HepG2 (cell line): ENCODE measurements at regions not wholly inside any gene's neighbourhood (a gene's known extent, or its start where the extent isn't known, plus 50 kb on each side); places are given as distances from the start of the nearest gene placed in this dataset.

Experiments used
- EHMT2 ChIP-seq: fragments of 200-600 bp; sonication (generic); IDR thresholded peaks from 2 replicates; pipeline ENCODE4 v1.7.0; 2017; ENCODE audit warnings: antibody characterized with exemption, low read depth, low read length, borderline replicate concordance
- GABPB1 ChIP-seq: IDR thresholded peaks from 2 replicates; pipeline ENCODE4 v1.6.1; 2016; ENCODE audit warnings: mild to moderate bottlenecking, missing genetic modification reagents, moderate library complexity, missing compliant biosample characterization
- PRMT3 ChIP-seq: sonication (generic); formaldehyde crosslinking; IDR thresholded peaks from 2 replicates; pipeline ENCODE4 v1.8.1; 2022; ENCODE audit warnings: low read depth, mild to moderate bottlenecking, moderate library complexity, missing genetic modification reagents, borderline replicate concordance
- RBAK ChIP-seq: sonication (generic); formaldehyde crosslinking; IDR thresholded peaks from 2 replicates; pipeline ENCODE4 v1.5.1; 2020; ENCODE audit warnings: mild to moderate bottlenecking, missing genetic modification reagents
- TCF7L2 ChIP-seq: IDR thresholded peaks from 2 replicates; pipeline ENCODE4 v1.6.1; 2011; ENCODE audit warnings: mild to moderate bottlenecking, low read depth, low read length, moderate library complexity
- ZFP36L1 ChIP-seq: sonication (generic); formaldehyde crosslinking; IDR thresholded peaks from 2 replicates; pipeline ENCODE4 v1.8.0; 2022; ENCODE audit warnings: mild to moderate bottlenecking, missing genetic modification reagents, moderate library complexity
- ZNF138 ChIP-seq: sonication (generic); formaldehyde crosslinking; IDR thresholded peaks from 2 replicates; pipeline ENCODE4 v1.5.0; 2020; ENCODE audit warnings: mild to moderate bottlenecking, low read depth, missing genetic modification reagents
- ZNF274 ChIP-seq: sonication (generic); formaldehyde crosslinking; IDR thresholded peaks from 2 replicates; pipeline ENCODE4 v1.5.1; 2020; ENCODE audit warnings: mild to moderate bottlenecking, missing genetic modification reagents
- ZNF746 ChIP-seq: sonication (generic); formaldehyde crosslinking; IDR thresholded peaks from 2 replicates; pipeline ENCODE4 v1.8.0; 2022; ENCODE audit warnings: mild to moderate bottlenecking, missing genetic modification reagents
- TF ChIP-seq, protein P1 (sequence below): sonication (generic); formaldehyde crosslinking; IDR thresholded peaks from 2 replicates; pipeline ENCODE4 v1.5.1; 2020; ENCODE audit warnings: mild to moderate bottlenecking, missing genetic modification reagents, borderline replicate concordance
- TF ChIP-seq, protein P2 (sequence below): sonication (generic); formaldehyde crosslinking; IDR thresholded peaks from 2 replicates; pipeline ENCODE4 v1.5.1; 2020; ENCODE audit warnings: missing genetic modification reagents, mild to moderate bottlenecking, borderline replicate concordance
- TF ChIP-seq, protein P3 (sequence below): sonication (generic); formaldehyde crosslinking; IDR thresholded peaks from 2 replicates; pipeline ENCODE4 v1.5.1; 2020; ENCODE audit warnings: missing genetic modification reagents, mild to moderate bottlenecking, borderline replicate concordance
- TF ChIP-seq, protein P4 (sequence below): sonication (generic); formaldehyde crosslinking; IDR thresholded peaks from 2 replicates; pipeline ENCODE4 v1.8.1; 2023; ENCODE audit warnings: mild to moderate bottlenecking, missing genetic modification reagents
- TF ChIP-seq, protein P5 (sequence below): sonication (generic); formaldehyde crosslinking; IDR thresholded peaks from 2 replicates; pipeline ENCODE4 v1.9.0; 2021; ENCODE audit warnings: missing genetic modification reagents, borderline replicate concordance

DNA sequence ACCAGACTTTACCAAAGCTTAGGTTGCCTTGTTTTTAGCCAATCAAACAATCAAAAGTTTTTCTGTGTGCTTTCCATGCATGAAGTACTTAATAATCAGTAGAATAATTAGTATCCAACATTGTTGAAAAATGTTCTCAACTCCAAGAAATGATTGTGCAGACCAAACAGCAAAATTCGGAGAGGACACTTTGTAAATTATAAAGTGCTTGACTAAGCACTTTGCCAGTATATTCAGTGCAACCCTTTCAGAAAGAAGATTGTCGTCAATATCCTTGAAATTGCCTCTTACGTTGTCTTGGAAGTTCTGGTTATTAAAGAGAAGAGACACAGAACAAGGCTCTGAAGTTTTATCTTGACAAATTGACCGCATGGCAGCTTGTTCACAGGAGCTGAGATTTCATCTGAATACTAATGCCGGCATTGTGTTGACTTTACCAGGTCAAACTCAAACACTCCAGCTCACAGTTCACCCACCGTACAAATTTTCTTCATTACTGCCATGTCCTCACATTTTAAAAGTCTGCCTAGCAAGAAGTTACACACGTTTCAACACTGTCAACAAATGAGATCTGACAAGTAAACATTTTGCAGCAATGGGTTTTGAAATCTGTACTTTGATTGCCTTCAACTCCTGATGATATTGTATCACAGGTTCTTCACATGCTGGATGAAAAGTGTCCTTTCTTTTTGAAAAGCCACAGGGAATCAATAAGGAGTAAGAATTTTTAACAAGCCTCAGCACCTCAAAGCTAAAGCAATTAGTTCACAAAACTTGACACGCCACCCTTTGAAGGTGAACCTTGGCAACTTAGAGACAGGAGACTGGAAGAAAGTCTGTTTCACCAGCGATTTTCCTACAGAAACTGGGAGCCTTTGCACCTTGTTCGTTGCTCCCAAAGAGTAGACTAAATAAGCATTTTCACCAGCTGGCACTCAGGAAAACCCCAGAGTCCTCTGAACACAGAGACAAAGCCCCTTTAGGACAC is 150.9 kb downstream of the RFC3 start (continued):
- TF ChIP-seq, protein P1, sequence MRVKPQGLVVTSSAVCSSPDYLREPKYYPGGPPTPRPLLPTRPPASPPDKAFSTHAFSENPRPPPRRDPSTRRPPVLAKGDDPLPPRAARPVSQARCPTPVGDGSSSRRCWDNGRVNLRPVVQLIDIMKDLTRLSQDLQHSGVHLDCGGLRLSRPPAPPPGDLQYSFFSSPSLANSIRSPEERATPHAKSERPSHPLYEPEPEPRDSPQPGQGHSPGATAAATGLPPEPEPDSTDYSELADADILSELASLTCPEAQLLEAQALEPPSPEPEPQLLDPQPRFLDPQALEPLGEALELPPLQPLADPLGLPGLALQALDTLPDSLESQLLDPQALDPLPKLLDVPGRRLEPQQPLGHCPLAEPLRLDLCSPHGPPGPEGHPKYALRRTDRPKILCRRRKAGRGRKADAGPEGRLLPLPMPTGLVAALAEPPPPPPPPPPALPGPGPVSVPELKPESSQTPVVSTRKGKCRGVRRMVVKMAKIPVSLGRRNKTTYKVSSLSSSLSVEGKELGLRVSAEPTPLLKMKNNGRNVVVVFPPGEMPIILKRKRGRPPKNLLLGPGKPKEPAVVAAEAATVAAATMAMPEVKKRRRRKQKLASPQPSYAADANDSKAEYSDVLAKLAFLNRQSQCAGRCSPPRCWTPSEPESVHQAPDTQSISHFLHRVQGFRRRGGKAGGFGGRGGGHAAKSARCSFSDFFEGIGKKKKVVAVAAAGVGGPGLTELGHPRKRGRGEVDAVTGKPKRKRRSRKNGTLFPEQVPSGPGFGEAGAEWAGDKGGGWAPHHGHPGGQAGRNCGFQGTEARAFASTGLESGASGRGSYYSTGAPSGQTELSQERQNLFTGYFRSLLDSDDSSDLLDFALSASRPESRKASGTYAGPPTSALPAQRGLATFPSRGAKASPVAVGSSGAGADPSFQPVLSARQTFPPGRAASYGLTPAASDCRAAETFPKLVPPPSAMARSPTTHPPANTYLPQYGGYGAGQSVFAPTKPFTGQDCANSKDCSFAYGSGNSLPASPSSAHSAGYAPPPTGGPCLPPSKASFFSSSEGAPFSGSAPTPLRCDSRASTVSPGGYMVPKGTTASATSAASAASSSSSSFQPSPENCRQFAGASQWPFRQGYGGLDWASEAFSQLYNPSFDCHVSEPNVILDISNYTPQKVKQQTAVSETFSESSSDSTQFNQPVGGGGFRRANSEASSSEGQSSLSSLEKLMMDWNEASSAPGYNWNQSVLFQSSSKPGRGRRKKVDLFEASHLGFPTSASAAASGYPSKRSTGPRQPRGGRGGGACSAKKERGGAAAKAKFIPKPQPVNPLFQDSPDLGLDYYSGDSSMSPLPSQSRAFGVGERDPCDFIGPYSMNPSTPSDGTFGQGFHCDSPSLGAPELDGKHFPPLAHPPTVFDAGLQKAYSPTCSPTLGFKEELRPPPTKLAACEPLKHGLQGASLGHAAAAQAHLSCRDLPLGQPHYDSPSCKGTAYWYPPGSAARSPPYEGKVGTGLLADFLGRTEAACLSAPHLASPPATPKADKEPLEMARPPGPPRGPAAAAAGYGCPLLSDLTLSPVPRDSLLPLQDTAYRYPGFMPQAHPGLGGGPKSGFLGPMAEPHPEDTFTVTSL (CRISPR knock-in tag): peak; percentile 99
- no peak for TF ChIP-seq ZNF138
- TF ChIP-seq, protein P2, sequence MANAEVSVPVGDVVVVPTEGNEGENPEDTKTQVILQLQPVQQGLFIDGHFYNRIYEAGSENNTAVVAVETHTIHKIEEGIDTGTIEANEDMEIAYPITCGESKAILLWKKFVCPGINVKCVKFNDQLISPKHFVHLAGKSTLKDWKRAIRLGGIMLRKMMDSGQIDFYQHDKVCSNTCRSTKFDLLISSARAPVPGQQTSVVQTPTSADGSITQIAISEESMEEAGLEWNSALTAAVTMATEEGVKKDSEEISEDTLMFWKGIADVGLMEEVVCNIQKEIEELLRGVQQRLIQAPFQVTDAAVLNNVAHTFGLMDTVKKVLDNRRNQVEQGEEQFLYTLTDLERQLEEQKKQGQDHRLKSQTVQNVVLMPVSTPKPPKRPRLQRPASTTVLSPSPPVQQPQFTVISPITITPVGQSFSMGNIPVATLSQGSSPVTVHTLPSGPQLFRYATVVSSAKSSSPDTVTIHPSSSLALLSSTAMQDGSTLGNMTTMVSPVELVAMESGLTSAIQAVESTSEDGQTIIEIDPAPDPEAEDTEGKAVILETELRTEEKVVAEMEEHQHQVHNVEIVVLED (CRISPR knock-in tag): peak; percentile 63; the same call in 1 of the 2 replicates
- TF ChIP-seq TCF7L2: peak; percentile 83
- TF ChIP-seq, protein P3, sequence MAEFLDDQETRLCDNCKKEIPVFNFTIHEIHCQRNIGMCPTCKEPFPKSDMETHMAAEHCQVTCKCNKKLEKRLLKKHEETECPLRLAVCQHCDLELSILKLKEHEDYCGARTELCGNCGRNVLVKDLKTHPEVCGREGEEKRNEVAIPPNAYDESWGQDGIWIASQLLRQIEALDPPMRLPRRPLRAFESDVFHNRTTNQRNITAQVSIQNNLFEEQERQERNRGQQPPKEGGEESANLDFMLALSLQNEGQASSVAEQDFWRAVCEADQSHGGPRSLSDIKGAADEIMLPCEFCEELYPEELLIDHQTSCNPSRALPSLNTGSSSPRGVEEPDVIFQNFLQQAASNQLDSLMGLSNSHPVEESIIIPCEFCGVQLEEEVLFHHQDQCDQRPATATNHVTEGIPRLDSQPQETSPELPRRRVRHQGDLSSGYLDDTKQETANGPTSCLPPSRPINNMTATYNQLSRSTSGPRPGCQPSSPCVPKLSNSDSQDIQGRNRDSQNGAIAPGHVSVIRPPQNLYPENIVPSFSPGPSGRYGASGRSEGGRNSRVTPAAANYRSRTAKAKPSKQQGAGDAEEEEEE: no peak
- TF ChIP-seq ZNF746 (CRISPR knock-in tag): peak; percentile 46; the same call in 1 of the 2 replicates
- no peak for TF ChIP-seq RBAK (CRISPR knock-in tag)
- TF ChIP-seq GABPB1: no peak; the same call in 1 of the 2 replicates
- TF ChIP-seq, protein P4, sequence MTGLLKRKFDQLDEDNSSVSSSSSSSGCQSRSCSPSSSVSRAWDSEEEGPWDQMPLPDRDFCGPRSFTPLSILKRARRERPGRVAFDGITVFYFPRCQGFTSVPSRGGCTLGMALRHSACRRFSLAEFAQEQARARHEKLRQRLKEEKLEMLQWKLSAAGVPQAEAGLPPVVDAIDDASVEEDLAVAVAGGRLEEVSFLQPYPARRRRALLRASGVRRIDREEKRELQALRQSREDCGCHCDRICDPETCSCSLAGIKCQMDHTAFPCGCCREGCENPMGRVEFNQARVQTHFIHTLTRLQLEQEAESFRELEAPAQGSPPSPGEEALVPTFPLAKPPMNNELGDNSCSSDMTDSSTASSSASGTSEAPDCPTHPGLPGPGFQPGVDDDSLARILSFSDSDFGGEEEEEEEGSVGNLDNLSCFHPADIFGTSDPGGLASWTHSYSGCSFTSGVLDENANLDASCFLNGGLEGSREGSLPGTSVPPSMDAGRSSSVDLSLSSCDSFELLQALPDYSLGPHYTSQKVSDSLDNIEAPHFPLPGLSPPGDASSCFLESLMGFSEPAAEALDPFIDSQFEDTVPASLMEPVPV: no peak
- TF ChIP-seq, protein P5, sequence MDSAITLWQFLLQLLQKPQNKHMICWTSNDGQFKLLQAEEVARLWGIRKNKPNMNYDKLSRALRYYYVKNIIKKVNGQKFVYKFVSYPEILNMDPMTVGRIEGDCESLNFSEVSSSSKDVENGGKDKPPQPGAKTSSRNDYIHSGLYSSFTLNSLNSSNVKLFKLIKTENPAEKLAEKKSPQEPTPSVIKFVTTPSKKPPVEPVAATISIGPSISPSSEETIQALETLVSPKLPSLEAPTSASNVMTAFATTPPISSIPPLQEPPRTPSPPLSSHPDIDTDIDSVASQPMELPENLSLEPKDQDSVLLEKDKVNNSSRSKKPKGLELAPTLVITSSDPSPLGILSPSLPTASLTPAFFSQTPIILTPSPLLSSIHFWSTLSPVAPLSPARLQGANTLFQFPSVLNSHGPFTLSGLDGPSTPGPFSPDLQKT (CRISPR knock-in tag): no peak
- TF ChIP-seq PRMT3 (CRISPR knock-in tag): no peak
- no peak for TF ChIP-seq ZNF274 (CRISPR knock-in tag)
- TF ChIP-seq ZFP36L1 (CRISPR knock-in tag): no peak
- TF ChIP-seq EHMT2: no peak; the same call in 1 of the 2 replicates
